ENCODE measurements at regions not wholly inside any gene's neighbourhood (a gene's known extent, or its start where the extent isn't known, plus 50 kb on each side); places are given as distances from the start of the nearest gene placed in this dataset.

DNA sequence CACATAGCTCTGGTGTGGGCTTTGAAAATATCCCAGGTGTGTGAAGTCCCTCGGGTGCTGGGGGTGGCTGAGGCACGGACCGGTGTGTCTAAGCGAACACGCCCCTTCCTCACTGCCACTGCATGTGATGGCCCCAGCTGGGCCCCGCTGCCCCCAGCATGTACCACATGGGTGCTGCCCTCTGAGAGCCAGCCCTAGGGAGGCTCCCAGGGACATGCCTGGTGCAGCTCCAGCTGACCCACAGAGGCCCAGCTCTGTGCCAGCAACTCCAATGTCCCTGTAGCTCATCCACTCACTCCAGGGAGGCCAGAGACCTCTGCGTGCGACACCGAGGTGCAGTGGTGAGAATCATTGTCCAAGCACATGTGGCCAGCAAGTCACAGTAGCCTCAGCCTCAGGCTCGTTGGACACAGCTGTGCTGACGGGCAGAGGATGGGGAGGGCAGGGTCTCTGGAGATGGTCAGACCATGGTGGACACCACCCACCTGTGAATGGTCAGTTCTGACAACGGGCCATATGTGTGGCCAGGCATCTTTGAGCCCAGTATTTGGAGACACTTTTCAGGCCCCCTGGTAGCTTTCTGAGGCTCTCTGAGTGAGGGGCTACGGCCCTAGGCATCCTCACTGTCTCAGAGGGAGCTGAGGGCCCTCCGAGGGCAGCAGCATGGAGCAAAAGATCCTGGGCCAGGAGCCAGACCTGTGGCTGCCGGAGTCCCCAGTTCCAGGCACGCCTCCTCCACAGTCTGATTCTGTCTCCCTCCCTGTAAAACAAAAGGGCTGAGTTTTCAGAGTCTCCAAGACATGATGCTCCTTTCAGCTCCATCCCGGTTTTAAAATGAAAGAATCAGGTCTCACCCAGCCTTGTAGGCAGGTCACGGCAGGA is 220.7 kb downstream of the NDUFA10 start:
- Histone ChIP-seq H3F3A (replicated peaks; ENCODE audit: low read depth) (no peaks in the 10 kb centered on the region), H3K79me2 (replicated peaks; ENCODE audit: insufficient read depth) (no peaks in the 10 kb centered on the region), H3K4me2 (no peak overlapping the region), H3K4me1 (ENCODE audit: insufficient read depth) (no peaks in the 10 kb centered on the region), H2AFZ (peak overlapping the region; percentile 59; the same call in 1 of the 2 replicates), H3K27me3 (ENCODE audit: insufficient read depth) (no peaks in the 10 kb centered on the region), H3K9me2 (ENCODE audit: insufficient read depth) (no peaks in the 10 kb centered on the region), H4K20me1 (replicated peaks; ENCODE audit: insufficient read depth) (no peaks in the 10 kb centered on the region), H3K36me3 (ENCODE audit: insufficient read depth) (no peaks in the 10 kb centered on the region), H3K4me3 (no peak overlapping the region), H3K27ac (ENCODE audit: low read depth) (no peak overlapping the region)
- Mint-ChIP-seq H3K4me1 (peaks cover 5% of the 10 kb centered on the region; the same call in 1 of the 3 replicates), H3K36me3 (ENCODE audit: low read depth) (no peaks in the 10 kb centered on the region), H3K27ac (no peak overlapping the region), H3K4me3 (no peak overlapping the region), H3K9me3 (peaks cover 10% of the 10 kb centered on the region; the same call in 1 of the 3 replicates), H3K27me3 (ENCODE audit: insufficient read depth, low read depth, poor library complexity) (peaks cover 5% of the 10 kb centered on the region)
- ATAC-seq (no peak), DNase-seq (ENCODE audit: low spot score) (no peak)
- TF ChIP-seq POLR2AphosphoS5 (IDR thresholded peaks at IDR 0.05; ENCODE audit: low read depth) (no peak), ZNF114 (CRISPR knock-in tag; IDR thresholded peaks at IDR 0.05) (no peak), ZNF331 (CRISPR knock-in tag; IDR thresholded peaks at IDR 0.05; ENCODE audit: low read depth) (no peak), CTCF (conservative IDR thresholded peaks at IDR 0.05; ENCODE audit: low read depth in 2 of 2) (no peak), JUNB (IDR thresholded peaks at IDR 0.05; ENCODE audit: unreplicated experiment) (no peak), NANOG (IDR thresholded peaks at IDR 0.05; ENCODE audit: borderline replicate concordance) (no peak)
- TF ChIP-seq, protein P1, sequence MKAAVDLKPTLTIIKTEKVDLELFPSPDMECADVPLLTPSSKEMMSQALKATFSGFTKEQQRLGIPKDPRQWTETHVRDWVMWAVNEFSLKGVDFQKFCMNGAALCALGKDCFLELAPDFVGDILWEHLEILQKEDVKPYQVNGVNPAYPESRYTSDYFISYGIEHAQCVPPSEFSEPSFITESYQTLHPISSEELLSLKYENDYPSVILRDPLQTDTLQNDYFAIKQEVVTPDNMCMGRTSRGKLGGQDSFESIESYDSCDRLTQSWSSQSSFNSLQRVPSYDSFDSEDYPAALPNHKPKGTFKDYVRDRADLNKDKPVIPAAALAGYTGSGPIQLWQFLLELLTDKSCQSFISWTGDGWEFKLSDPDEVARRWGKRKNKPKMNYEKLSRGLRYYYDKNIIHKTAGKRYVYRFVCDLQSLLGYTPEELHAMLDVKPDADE (IDR thresholded peaks at IDR 0.05) = no peak

- Mint-ChIP-seq H3K9me3 (peaks cover 10% of the 10 kb centered on the region; the same call in 1 of the 3 replicates), H3K4me1 (peaks cover 5% of the 10 kb centered on the region; the same call in 1 of the 3 replicates), H3K27me3 (ENCODE audit: insufficient read depth, low read depth, poor library complexity) (peaks cover 5% of the 10 kb centered on the region), H3K36me3 (ENCODE audit: low read depth) (no peaks in the 10 kb centered on the region), H3K4me3 (no peak overlapping the region), H3K27ac (0 out of 2 replicates have a peak overlapping the region, but pooled peaks have one; percentile 70)
- peak; percentile 49 for ATAC-seq
- DNase-seq (ENCODE audit: low spot score) = no peak
- Histone ChIP-seq H2AFZ (peak overlapping the region; percentile 59; the same call in 1 of the 2 replicates), H3K36me3 (ENCODE audit: insufficient read depth) (no peaks in the 10 kb centered on the region), H3K4me3 (no peak overlapping the region), H3K27me3 (ENCODE audit: insufficient read depth) (no peaks in the 10 kb centered on the region), H3K9me2 (ENCODE audit: insufficient read depth) (no peaks in the 10 kb centered on the region), H3K27ac (ENCODE audit: low read depth) (no peak overlapping the region), H4K20me1 (replicated peaks; ENCODE audit: insufficient read depth) (no peaks in the 10 kb centered on the region), H3F3A (replicated peaks; ENCODE audit: low read depth) (no peaks in the 10 kb centered on the region), H3K79me2 (replicated peaks; ENCODE audit: insufficient read depth) (no peaks in the 10 kb centered on the region), H3K4me2 (no peak overlapping the region), H3K4me1 (ENCODE audit: insufficient read depth) (no peaks in the 10 kb centered on the region)
- TF ChIP-seq CREB1 (CRISPR knock-in tag; IDR thresholded peaks at IDR 0.05; ENCODE audit: low read depth) = no peak
- no peak for TF ChIP-seq EZH2phosphoT487 (IDR thresholded peaks at IDR 0.05; ENCODE audit: unreplicated experiment)
- TF ChIP-seq, protein P2, sequence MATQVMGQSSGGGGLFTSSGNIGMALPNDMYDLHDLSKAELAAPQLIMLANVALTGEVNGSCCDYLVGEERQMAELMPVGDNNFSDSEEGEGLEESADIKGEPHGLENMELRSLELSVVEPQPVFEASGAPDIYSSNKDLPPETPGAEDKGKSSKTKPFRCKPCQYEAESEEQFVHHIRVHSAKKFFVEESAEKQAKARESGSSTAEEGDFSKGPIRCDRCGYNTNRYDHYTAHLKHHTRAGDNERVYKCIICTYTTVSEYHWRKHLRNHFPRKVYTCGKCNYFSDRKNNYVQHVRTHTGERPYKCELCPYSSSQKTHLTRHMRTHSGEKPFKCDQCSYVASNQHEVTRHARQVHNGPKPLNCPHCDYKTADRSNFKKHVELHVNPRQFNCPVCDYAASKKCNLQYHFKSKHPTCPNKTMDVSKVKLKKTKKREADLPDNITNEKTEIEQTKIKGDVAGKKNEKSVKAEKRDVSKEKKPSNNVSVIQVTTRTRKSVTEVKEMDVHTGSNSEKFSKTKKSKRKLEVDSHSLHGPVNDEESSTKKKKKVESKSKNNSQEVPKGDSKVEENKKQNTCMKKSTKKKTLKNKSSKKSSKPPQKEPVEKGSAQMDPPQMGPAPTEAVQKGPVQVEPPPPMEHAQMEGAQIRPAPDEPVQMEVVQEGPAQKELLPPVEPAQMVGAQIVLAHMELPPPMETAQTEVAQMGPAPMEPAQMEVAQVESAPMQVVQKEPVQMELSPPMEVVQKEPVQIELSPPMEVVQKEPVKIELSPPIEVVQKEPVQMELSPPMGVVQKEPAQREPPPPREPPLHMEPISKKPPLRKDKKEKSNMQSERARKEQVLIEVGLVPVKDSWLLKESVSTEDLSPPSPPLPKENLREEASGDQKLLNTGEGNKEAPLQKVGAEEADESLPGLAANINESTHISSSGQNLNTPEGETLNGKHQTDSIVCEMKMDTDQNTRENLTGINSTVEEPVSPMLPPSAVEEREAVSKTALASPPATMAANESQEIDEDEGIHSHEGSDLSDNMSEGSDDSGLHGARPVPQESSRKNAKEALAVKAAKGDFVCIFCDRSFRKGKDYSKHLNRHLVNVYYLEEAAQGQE (IDR thresholded peaks at IDR 0.05; ENCODE audit: unreplicated experiment) = no peak
- TF ChIP-seq ZNF331 (CRISPR knock-in tag; IDR thresholded peaks at IDR 0.05; ENCODE audit: low read depth) = no peak
- no peak for TF ChIP-seq CTCF (conservative IDR thresholded peaks at IDR 0.05; ENCODE audit: low read depth in 2 of 2)
- TF ChIP-seq NANOG (IDR thresholded peaks at IDR 0.05; ENCODE audit: borderline replicate concordance) = no peak
- no peak for TF ChIP-seq JUNB (IDR thresholded peaks at IDR 0.05; ENCODE audit: unreplicated experiment)
Measured at GRCh38 chr2:239803766-239804115, 221.4 kb downstream of the NDUFA10 start.
